Bronchial epithelial cell (primary cell): ENCODE measurements at regions not wholly inside any gene's neighbourhood (a gene's known extent, or its start where the extent isn't known, plus 50 kb on each side); places are given as distances from the start of the nearest gene placed in this dataset.
"Not testable (repeated sequence)": the region's sequence is repeated elsewhere in the genome, so short reads cannot be mapped to it uniquely, and the experiment has no call there.

ENCODE experiments used
- DNase-seq: peaks from one replicate; pipeline ENCODE4 v3.0.0-alpha.2; 2010; ENCODE audit warnings: low read depth
- FAIRE-seq: peaks from 2 replicates; lab custom pipeline; 2011; peaks lifted over from hg19 to GRCh38; lab: Jason Lieb, UNC
- H3K27me3 ChIP-seq: 2 replicates; pipeline ENCODE4 v1.5.1; 2011; ENCODE audit warnings: low read length; ENCODE audit not compliant: control insufficient read depth, insufficient read depth
- H3K36me3 ChIP-seq: 2 replicates; pipeline ENCODE4 v1.5.1; 2011; ENCODE audit warnings: low read length; ENCODE audit not compliant: control insufficient read depth, insufficient read depth
- H3K4me3 ChIP-seq: 2 replicates; pipeline ENCODE4 v1.5.1; 2011; ENCODE audit warnings: mild to moderate bottlenecking, low read depth, low read length, control low read depth
- CTCF ChIP-seq: IDR thresholded peaks from 2 replicates; pipeline ENCODE4 v1.5.1; 2011; ENCODE audit warnings: mild to moderate bottlenecking, moderate library complexity, low read length, control low read depth, inconsistent platforms; ENCODE audit not compliant: insufficient read depth, severe bottlenecking

DNA sequence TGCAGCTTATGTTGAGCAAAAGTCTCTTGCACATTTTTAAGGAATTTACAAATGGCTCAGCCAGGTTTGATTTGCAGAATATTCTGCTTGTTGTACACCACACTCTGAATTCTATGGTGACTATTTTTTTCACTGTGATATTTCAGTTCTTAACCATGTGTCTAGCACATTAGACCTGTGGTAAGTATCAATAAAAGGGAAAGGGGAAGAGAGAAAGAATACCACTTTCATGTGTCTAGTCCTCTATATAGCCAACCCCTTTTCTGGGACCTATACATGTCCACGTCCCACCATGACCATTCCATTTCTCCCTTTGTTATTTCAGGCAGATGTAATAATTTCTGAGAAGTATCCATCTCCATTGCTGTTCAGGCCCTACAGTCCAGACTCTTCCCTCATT, 121.3 kb upstream of the PNPLA4 start:
- no peak for TF ChIP-seq CTCF
- no peaks in the 10 kb centered on the region for H3K27me3 ChIP-seq
- FAIRE-seq (no peak), DNase-seq (no peak)
- H3K4me3 ChIP-seq = no peak overlapping the region
- H3K36me3 ChIP-seq = no peaks in the 10 kb centered on the region

DNA sequence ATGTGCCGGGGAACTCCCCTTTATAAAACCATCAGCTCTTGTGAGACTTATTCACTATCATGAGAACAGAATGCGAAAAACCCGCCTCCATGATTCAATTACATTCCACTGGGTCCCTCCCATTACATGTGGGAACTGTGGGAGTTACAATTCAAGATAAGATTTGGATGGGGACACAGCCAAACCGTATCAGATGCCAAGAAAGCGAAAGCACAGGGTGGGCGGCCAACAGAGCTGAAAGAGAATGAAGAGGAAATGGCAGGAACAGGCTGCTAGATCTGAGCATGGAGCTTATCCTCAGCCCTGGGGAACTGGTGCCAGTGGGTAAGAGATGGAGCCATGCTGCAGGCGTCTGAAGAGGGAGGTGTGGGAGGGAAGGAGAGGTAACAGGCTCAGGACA, 117.7 kb upstream of the PNPLA4 start:
- Histone ChIP-seq H3K4me3 (no peak overlapping the region), H3K36me3 (no peaks in the 10 kb centered on the region), H3K27me3 (no peaks in the 10 kb centered on the region)
- FAIRE-seq (no peak), DNase-seq (no peak)
- no peak for TF ChIP-seq CTCF

- Histone ChIP-seq H3K27me3 (no peaks in the 10 kb centered on the region), H3K4me3 (no peak overlapping the region), H3K36me3 (no peaks in the 10 kb centered on the region)
- DNase-seq (peak; percentile 53), FAIRE-seq (no peak)
- TF ChIP-seq CTCF = no peak
Observed at GRCh38 chrX:8043546-8043945, 116.3 kb upstream of the PNPLA4 start.

GRCh38 chrX:8043121-8043520, 115.9 kb upstream of the PNPLA4 start:
- TF ChIP-seq CTCF = no peak
- no peaks in the 10 kb centered on the region for H3K27me3 ChIP-seq
- FAIRE-seq (no peak), DNase-seq (peak; percentile 78)
- no peak overlapping the region for H3K4me3 ChIP-seq
- no peaks in the 10 kb centered on the region for H3K36me3 ChIP-seq

DNA sequence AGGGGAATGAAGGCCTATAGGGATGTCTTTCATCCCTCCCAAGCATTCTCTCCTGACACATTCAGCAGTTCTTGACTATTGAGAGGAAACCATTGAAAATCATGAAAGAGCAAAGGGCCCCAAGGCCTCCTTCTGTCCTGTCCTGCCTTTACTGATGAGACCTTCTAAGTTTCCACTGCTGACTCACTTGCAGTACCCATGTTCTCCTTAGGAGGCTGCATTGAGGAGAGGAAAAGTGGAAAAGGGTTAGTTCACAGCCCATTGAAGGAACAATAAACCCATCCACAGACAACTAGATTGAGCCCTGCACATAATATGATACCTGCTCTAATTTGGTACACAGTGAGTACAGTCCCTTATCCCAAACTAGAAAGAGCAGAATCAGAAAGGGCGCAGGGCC, 115.1 kb upstream of the PNPLA4 start:
- DNase-seq (peak; percentile 53), FAIRE-seq (no peak)
- Histone ChIP-seq H3K27me3 (no peaks in the 10 kb centered on the region), H3K36me3 (no peaks in the 10 kb centered on the region), H3K4me3 (no peak overlapping the region)
- TF ChIP-seq CTCF = peak; percentile 33

GRCh38 chrX:8039711-8040110, 112.5 kb upstream of the PNPLA4 start:
- H3K27me3 ChIP-seq, H3K4me3 ChIP-seq, FAIRE-seq, H3K36me3 ChIP-seq, DNase-seq: not testable (repeated sequence)
